Smooth muscle cell of the brain vasculature (primary cell): ENCODE measurements at regions not wholly inside any gene's neighbourhood (a gene's known extent, or its start where the extent isn't known, plus 50 kb on each side); places are given as distances from the start of the nearest gene placed in this dataset.

ENCODE experiments used
- DNase-seq: peaks from one replicate; pipeline ENCODE4 v3.0.0-alpha.2; 2012; ENCODE audit warnings: low read depth, low spot score

DNA sequence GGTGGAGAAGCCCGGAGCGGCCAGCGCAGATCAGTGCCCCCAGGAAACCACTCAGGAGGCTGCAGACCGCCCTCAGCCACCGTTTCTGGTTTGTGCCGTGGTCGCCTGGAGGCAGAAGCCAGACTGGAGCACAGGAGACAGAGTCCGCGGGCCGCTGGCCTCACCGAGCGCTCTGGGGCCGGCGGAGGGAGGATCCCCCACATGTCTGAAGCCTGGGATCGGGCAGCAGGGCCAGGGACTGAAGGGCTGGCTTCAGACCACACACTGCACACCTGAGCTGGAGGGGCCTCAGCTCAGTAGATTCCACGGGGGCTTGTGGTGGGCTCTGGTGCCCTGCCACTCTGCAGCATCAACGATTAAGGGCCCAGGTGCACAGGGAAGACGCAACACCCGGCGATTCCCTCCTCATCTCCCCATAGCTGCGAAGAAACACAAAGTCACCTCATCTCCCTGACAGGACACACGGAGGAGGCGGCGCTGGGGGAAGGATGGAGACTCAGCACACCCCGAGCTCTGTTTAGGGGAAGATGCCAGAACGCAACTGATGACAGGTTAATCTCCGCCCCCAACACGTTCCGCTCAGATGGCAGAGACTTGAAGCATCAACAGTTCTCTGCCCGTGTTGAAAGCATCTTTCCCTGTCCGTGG lies 408.1 kb downstream of the GALR1 start:
- no peak for DNase-seq

DNA sequence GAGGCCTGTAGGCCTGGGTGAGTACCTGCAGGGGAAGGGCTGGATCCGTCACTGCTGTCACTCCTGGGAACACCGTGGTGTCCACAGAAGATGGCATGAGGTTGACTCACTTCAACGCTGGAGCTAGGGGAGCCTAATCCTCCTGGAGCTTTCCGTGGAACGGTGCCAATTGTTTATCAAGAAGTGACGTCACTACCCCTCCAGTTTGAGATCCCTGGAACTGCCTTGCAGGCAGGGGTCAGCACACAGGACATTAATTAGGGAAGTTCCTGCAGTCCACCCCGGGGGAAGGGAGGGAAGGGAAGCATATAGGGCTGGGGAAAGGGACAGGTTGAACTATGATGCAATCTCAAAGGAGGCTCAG lies 408.6 kb downstream of the GALR1 start:
- no peak for DNase-seq

DNA sequence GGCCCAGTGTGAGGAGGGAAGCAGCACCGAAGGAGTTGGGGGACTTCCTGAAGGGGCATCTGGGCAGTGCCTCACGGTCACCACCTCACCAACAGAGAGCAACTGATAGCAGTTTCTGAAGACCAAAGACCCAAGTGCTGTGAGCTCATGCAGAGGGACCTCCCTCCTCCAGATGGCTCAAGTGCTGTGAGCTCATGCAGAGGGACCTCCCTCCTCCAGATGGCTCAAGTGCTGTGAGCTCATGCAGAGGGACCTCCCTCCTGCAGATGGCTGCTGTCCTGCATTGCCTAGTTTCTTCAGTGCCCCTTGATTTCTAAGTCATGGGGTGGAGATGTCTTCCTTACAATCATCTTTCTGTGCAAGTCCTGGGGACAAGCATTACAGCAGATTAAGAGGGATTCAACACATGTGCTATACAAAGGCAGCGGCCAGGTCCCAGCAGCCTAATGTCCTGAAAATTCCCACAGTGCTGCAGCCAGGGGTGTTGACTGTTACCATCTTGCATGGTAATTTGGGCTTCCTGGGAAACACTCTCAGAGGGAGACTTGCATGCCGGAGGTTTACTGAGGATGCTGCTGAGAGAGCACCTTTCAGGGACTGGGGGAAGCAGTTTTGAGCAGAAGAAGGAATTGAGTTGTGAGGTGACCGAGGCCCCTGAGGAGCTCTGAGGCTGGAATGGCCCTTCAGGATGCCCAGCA lies 409.3 kb downstream of the GALR1 start:
- DNase-seq: no peak

DNA sequence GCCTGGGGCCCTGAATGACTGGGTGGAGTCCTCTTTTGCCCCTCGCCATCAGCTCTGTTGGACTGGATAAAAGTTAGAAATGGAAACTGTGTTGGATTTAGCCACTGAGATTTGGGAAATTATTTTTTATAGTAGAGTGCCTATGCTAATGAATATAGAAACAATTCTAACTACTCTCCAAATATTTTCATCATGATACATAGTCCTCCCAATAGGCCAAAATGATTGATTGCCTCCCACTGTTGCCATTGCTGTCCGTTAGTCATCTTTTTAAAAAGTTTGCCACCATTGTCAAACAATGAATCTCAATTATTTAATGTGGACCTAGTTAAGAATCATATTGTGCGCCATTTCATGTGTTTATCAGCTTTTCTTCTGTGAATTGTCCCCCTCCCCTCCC lies 417.0 kb downstream of the GALR1 start:
- DNase-seq: no peak

DNA sequence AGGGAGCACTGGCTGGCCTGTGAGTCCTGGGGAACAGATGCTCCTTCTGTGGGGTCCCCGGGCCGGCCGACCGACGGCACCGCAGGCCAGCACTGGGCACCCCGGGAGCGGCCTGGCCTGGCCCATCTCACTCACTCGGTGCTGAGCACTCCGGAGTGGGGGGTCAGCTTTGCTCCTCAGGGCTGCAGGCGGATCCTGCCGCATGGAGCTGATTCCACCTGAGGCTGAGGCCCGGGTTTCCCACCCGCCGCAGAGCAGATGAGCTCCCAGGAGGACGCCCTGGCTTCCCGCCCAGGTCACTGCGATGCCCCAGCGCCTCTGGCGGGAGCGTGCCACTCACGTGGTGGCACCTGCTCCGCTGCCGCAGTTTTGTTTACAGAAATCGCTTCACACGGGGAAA lies 418.6 kb downstream of the GALR1 start:
- no peak for DNase-seq

DNA sequence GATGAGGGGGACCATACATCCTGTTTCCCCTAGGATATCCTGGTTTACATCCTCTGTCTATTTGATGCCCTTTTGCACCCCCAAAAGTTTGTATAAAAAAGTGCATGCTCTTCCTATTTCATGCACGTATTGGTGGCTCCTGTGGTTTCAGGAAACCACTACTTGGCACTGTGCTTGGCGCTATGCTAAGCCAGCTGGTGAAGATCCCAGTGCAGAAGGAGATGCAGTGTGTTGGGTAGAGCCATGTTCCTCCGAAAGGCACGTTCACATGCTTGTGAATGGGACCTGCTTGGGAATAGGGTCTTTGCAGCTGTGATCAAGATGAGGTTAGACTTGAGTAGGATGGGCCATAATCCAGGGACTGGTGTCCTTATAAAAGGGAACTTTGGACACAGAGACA lies 419.7 kb downstream of the GALR1 start:
- no peak for DNase-seq

DNA sequence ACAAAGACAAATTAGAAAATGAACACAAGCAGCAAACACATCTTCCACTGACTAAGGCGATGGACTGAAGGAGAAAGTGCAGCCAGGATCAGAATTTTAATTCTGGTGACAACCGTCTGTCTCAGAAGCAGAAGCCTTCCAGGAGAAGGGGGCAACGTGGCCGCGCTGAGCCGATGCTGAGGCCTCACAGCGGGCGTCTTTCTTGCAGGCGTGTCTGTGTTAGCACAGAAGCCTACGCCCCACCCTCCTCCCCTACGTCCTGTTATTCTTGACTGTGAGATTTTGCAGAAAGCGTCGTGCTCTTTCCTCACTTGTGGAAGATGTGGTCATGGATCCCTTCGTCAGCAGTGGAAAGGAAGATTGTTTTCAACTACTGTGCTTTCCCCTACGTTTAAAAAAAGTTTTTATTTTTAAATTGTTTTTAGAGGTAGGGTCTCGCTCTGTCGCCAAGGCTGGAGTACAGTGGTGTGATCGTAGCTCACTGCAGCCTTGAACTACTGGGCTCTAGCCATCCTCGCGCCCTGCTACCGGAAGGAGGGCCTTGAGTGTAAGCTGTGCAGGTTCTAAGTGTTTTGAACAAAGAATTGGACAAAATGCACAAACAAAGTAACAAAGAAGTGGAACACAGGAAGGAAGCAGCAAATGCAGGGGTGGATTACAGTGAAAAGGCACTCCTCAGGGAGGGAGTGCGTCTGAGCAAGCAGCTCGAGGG lies 422.0 kb downstream of the GALR1 start:
- no peak for DNase-seq

DNA sequence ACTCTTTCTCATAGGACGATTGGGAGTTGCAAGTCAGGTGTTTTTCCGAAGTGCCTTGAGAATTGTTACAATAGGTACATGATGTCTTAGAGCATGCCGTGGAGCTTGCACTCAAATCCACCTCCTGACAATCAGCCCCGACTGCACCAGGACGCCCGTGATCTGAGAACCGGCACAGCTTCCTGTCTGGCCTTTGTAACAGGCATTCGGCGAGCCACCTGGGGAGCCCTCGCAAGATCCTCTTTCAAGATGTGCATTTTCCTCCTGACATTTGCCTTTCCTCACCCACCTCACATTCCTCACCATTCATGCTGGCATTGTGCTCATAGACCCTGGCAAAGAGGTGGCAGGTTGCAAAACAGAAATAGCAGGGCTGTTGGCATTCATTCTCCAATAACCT lies 427.3 kb downstream of the GALR1 start:
- no peak for DNase-seq

DNA sequence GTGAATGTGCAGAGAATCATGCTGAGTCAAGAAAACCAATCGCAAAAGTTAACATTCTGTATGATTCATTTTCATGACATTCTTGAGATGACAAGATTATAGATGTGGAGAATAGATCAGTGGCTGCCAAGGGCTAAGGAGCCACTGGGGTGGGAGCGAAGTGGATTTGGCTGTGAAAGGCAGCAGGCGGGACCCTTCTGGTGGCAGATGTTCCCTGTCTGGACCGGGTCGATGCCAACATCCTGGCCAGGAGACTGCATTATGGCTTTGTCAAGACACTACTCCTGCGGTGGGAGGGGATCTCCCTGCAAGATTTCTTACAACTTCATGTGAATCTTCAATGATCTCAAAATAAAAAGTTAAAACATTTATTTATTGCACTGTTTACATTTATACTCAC lies 427.9 kb downstream of the GALR1 start:
- DNase-seq: no peak

DNA sequence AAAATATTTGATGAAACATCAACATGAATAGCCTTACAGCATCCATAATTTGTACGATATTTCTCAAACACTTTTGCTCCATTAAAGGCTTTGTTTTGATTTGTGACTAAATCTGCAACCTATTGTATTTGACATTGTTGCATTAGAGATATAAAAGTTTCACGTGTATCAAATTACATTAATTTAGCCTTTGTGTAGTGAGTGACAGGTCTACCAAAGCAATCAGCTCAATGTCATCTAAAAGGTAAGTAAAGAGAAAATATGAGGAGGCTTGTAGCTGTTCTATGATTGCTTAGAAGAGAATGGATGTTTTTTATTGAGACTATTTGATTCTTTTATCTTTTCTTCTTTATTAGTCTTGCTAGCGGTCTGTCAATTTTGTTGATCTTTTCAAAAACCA lies 430.2 kb downstream of the GALR1 start:
- no peak for DNase-seq

DNA sequence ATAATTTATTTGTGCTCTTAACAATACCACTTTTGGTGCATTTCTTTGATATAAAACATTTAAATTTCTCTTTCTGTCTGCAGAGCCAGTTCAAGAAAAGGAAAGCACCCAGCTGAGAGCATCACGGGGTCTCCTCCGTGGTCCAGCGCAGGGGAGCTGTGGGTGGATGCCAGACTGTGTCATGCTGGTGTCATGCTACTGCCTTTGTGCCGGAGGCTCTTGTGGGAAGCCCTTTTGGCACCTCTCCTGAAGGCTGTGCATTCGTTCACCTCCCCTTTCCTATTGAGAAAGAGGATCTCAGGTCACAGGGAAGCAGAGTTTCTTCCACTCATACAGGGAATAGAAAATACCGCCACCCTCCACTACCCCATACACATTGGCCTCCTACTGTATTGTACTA lies 450.4 kb downstream of the GALR1 start:
- DNase-seq: no peak

DNA sequence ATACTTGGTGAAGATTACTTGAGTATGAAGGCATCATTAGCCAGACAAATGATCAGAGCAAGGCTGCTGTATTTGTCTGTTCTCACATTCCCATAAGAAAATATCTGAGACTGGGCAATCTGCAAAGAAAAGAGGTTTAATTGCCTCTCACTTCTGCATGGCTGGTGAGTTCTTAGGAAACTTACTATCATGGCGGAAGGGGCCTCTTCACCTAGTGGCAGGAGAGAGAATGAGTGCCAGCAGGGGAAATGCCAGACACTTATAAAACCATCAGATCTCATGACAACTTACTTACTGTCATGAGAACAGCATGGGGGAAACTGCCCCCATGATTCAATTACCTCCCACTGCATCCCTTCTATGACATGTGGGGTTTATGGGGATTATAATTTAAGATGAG lies 452.3 kb downstream of the GALR1 start:
- DNase-seq: no peak

DNA sequence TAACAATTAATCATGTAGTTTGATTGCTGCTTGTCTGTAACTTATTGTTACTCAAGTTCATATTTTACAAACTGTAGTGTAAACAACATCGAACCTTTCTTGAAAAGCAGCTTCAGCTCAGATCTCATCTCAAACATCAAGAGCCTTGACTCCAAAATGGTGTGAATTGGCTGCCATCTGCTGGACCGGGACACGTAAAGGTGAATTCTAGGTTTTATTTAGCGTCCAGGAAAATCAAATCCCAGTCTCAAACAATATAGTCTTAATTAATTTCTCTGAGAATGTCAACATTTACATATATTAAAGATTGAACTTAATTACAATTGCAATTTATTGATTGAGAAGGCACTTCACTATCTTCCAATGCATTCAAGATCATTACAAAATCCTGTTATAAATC lies 453.0 kb downstream of the GALR1 start:
- no peak for DNase-seq

DNA sequence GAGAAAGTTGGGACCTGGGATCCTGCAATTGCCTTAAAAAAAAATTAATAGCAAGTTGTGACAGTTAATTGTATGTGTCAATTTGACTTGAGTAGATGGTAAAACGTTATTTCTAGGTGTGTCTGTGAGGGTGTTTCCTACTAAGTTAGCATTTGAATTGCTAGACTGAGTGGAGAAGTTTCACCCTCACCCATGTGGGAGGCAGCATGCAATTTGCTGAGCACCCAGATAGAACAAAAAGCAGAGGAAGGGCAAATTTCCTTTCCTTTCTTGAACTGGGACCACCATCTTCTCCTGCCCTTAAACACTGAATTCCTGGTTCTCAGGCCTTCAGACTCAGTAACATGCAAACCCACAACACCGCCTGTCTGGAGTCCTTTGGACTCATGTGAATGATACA lies 455.7 kb downstream of the GALR1 start:
- DNase-seq: no peak

DNA sequence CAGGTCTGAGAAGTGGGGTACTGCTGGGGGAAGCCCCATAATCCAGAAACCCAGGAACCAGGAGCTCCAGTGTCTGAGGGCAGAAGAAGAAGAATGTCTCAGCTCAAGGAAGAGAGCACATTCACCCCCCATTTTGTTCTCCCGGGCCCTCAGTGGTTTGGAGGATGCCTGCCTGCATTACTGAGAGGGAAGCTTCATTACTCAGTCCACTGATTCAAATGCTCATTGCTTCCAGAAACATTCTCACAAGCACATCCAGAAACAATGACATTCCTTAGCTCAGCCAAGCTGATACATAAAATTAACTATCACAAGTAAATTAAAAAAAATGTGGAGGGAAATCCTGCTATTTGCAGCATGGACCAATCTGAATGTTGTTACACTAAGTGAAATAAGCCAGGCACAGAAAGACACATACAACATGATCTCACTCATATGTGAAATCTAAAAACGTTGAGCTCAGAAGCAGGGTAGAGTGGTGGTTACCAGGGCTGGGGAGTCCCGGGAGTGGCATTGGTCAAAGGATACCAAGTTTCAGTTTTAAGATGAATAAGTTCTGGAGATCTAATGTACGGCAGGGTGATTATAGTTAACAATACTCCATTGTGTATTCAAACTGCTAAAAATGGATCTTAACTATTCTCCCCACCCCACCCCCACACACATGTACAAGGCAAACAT lies 459.3 kb downstream of the GALR1 start:
- DNase-seq: no peak

DNA sequence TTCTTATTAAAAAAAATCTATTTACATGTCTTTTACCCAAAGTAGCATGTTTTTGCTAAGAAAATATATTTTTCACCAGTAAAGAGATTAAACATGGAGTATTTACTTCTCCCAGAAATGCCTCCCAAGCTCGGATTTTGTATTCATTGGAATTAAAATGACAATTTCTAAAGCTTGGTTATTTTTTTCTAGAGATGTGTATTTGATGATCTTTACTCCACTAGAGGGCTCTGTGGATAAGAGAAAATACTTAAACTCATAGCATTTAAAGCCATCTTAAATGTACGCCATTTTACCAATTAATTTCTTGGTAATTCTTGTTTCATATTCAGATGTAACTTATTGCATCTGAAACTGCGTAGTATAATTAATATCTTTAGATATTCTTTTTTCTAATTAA lies 461.4 kb downstream of the GALR1 start:
- no peak for DNase-seq

DNA sequence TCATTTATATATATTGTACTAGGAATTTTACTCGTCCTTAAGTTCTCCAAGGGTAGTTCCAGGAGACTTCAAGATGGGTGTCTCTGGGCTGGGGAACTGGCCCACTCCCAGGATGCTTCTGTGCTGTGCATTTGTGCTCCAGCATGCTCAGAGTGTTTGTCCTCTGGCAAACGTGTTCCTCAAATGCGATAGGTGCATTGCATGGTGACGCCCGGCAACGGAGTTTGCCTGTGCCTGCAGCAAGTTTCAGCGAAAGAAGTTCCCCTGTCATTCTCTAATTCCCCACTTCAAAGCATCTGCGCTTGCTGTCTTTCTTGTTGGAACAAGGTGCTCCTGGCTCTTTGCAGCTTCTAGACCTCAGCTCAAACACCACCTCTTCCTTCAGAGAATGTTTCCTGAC lies 465.1 kb downstream of the GALR1 start:
- no peak for DNase-seq

DNA sequence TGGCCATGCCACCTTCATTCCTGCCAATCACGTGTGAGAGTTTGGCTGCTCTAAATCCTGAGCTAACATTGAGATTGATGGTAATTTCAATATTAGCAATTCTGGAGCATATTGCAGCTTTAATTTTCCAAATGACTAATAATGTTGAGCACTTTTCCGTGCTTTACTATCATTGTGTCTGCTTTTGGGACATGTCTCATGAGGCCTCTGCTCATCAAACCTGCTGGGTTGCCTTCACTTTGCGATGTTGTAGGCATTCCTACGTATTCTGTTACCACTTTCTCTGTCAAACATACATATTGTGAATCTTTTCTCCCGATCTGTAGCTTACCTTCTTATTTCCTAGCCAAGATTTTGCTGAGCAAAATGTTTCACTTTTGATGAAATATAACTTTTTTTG lies 466.6 kb downstream of the GALR1 start:
- DNase-seq: no peak

DNA sequence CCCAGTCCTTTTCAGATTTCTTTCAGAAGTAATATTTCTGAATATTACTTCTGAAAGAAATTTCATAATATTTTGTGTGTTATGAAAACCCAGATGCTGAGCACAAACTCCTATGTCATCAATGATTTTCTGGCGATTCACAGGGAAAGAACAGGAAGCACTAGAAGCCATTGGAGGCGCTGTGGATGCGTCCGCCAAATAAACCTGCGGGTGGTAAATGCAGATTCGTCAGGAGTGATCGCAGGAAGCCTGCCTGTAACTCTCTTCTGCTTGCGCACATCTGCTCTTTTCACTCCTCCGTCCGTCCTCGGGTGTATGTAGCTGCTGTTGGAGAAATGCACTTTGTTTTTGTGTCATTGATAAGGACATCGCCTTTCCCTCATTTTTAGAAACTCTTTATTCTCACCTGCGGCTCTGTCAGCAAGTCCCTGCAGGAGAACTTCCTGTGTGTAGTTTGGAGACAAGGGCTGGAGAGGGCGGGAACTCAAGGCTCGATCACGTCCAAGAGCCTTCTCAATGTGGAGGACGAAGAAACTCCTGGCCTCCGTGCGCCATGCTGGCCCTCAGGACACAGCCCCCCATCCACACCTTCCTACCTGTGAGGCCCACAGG lies 483.8 kb downstream of the GALR1 start:
- DNase-seq: no peak

DNA sequence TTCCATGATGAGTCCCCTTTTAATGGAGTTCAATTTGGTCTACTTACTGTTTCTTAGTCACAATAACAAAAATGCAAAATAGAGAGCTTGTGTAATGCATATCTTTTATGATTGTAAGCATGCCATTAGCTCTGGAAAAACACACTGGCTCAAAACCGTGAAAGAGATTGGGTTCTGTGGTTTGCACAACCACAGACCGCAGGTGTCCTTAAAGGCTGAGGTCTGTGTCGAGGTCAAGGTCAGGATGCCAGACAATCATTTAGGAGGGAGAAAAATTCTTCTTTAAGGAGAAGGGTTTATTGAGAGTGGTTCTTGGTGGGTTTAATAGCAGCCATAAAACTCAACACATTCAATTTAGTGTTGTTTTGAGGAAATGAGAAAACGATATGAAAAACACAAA lies 487.2 kb downstream of the GALR1 start:
- no peak for DNase-seq

DNA sequence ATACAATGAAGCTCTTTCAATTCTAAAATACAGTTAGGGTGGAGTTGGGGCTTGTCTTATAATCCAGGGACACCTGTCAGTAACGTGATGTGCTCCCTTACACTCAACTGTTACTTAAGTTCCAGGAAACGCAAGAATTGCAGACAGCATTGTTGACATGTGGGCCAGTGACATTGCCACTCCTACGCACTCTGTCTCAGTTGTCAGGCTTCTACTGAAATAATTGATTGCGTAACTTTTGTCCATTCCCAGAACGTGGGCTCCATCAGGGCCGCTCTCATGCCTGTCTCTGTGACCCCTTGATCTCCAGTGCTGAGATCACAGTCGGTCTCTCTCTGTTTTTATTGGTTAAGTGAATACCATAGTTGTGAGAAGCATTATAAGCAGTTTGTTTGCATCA lies 487.8 kb downstream of the GALR1 start:
- DNase-seq: no peak

DNA sequence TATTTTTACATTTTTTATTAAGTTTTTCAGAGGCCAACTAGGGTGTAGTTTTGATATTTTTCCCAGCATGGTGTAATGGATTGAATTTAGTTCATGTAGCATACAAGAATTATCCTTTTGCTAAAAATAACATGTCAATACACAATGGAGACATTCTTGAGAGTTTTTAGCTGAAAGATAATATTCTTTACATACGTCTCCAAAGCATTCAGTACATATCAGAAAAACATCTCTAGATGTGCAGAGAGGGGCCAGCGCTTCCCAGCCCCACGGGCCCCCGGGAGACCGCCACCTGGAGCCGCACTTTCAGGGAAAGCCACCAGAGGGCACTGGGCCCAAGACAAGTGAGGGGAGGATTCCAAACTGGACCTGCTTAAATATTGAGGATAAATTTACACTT lies 499.4 kb downstream of the GALR1 start:
- no peak for DNase-seq
